HG03064 (cell line): ENCODE measurements at regions not wholly inside any gene's neighbourhood (a gene's known extent, or its start where the extent isn't known, plus 50 kb on each side); places are given as distances from the start of the nearest gene placed in this dataset.
"Not testable (repeated sequence)": the region's sequence is repeated elsewhere in the genome, so short reads cannot be mapped to it uniquely, and the experiment has no call there.

Source experiments
- ATAC-seq: cut with Tn5 transposase; IDR thresholded peaks from one replicate; pipeline ENCODE4 v1.9.1; 2021; ENCODE audit warnings: low read depth; ENCODE audit not compliant: unreplicated experiment

DNA sequence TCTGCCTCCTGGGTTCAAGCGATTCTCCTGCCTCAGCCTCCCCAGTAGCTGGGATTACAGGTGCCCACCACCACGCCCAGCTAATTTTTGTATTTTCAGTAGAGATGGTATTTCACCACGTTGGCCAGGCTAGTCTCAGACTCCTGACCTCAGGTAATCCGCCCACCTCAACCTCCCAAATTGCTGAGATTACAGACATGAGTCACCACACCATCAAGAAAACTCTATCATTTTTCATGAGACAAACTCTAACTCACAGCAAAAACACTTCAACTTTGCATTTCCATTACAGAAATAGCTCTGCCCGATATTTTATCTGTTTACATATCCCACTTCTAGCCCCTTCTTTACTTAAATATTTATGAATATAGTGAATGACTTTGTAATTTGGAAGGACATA is 561.1 kb downstream of the TMX3 start:
- not testable (repeated sequence) for ATAC-seq

- no peak for ATAC-seq
Measured at GRCh38 chr18:68152770-68153169, 562.1 kb downstream of the TMX3 start.

- ATAC-seq, result no peak
Measured at GRCh38 chr18:68150961-68151360, 563.9 kb downstream of the TMX3 start.

DNA sequence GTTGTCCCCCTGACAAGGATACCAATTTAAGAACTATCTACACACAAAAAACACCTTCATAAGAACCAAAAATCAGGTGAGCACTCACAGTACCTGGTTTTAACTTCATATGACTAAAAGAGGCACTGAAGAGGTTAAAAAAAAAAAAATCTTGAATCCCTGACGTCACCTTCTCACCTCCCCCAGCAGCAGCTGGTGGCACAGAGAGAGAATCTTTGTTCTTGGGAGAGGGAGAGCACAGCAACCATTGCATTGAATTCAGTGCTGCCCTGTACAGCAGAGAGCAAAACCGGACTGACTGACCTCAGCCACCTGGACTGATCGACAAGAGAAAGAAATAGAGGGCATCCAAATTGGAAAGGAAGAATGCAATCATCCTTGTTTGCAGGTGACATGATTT is 566.0 kb downstream of the TMX3 start:
- ATAC-seq, result no peak

DNA sequence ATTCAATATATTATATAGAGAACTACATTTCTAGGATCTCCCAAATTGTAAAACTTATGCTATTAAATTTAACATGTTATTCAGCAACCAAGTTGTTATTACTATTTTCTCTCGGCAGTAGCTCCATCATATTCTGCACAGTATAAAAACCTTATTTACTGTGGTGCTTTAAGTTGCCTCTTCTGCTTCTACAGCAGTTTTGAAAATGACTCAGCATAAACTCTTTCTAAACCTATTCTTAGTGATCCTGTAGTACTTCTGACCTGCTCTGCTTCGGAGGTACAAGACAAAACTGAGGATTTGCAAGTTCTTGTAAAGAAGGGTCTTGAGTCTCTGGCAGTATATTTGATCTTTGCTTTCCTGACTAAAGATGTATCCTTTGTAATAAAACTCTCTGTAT is 567.2 kb downstream of the TMX3 start:
- no peak for ATAC-seq

DNA sequence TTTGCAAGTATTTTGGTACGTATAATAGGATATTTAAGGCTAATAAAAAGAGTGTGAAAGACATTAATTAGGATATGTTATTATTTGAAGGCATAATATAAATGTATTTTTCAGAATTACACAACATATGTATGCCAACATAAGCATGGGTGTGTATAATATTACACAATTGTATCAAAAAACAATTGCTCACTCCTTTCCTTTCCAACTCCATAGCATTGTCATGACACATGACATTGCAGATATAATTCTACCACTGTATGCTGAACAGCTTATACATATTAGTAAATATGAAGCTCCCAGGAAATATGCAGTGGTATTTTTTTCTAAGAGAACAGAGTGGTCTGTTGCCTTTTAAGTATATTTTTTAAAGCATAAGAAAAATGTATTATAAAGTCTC is 593.1 kb downstream of the TMX3 start:
- no peak for ATAC-seq

- no peak for ATAC-seq
Measured at GRCh38 chr18:68121308-68121707, 593.6 kb downstream of the TMX3 start.

GRCh38 chr18:68114989-68115388 is 598.5 kb upstream of the DSEL start:
- no peak for ATAC-seq

- ATAC-seq, result no peak
Measured at GRCh38 chr18:68104036-68104435, 587.5 kb upstream of the DSEL start.

GRCh38 chr18:68103561-68103960 is 587.0 kb upstream of the DSEL start:
- ATAC-seq, result no peak

DNA sequence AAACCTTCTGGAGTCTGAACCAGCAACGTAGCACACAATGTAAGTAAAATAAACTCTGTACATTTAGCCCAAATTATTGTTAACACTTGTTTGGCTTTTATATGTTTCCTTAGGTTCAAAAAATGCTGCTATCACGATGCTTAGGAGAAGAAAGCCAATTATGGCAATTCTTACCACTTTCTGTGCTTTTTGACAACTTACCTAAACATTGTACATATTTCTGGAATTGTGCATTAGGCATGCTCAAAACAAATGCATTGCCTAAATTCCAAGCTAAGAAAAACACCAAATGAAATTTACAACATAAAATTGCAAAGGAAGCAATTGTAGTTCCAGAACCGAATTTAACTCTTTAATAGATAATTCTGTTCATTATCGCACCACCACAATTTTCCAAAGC is 585.6 kb upstream of the DSEL start:
- ATAC-seq, result no peak

DNA sequence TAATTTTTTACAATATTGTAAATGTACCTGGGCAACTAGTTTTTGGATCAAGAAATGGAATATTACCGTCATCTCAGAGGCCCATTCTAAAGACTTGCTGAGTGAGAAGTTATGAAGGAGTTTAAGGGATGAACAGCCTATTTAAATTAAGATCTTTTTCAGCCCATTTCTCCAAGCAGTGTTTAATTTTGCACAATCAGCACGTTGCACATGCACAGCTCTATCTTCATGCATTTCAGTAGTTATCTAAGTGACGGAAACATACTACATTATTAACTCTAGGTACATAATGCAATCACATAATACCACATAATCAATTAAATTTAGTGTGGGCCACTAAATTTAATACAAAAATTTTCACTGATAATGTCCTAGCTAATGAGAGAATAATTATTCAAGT is 582.1 kb upstream of the DSEL start:
- no peak for ATAC-seq

DNA sequence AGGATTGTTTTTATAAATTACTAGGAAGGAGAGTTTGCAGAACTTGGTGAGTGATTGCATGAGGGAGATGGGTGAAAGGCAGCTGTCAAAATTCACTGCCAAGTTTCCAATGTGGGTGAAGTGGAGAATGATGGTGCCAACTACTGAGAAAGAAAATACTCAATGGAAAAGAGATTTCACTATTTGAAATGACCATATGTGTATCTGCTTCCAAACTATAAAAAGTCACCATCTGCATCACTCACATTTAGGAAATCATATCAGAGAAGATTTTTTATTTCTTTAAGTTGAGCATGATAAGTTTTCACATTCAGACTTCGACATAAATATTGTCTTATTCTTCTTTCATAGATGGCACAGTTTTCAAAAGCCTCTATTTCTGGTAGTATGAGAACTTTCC is 570.0 kb upstream of the DSEL start:
- ATAC-seq, result no peak

GRCh38 chr18:68085251-68085650 is 568.7 kb upstream of the DSEL start:
- no peak for ATAC-seq

- no peak for ATAC-seq
Measured at GRCh38 chr18:68083776-68084175, 567.3 kb upstream of the DSEL start.

- ATAC-seq, result no peak
Measured at GRCh38 chr18:68083131-68083530, 566.6 kb upstream of the DSEL start.

- no peak for ATAC-seq
Measured at GRCh38 chr18:68072744-68073143, 556.2 kb upstream of the DSEL start.

DNA sequence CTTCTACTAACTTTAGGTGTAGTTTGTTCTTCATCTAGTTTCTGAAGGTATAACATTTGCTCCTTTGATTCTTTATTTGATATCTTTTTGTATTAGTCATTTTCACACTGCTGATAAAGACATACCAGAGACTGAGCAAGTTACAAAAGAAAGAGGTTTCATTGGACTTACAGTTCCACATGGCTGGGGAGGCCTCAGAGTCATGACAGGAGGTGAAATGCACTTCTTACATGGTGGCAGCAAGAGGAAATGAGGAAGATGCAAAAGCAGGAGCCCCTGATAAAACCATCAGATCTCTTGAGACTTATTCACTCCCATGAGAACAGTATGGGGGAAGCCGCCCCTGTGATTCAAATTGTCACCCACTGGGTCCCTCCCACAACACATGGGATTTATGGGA is 544.4 kb upstream of the DSEL start:
- no peak for ATAC-seq

DNA sequence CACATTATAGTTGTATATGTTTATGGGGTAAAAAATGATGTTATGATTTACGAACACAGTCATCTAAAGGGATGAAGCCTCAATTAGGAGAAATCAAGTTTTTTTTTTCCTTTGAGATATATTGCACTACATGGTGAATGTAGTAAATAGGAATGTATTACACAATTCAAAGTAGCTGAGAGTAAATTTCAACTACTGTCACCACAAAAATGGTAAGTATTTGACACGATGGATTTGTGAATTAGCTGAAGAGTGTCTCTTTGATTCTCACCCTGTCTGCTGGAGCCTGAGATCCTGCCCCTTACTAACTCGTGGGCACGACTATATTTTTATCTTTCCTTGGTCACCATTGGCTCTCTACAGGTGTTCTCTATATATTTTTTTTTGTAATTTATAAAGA is 540.4 kb upstream of the DSEL start:
- ATAC-seq, result no peak

DNA sequence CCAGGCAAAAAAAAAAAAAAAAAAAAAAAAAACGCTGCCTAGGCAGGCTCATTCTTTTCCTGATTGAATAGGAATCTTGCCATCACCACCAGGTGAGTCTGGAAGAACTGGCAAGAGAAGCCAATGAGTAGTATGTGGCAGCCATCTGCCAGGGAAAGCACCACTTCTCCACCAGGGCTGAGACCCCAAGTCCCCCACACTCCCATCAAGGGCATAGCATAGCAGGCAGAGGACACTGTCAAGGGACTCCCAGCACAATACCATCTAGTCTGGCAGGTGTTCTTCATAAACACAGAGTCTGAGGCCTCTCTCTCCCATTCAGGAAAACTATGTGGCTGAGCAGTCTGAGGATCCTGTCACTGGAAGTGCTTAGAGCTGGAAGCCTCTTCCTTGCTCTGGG is 538.1 kb upstream of the DSEL start:
- ATAC-seq, result no peak

GRCh38 chr18:68053290-68053689 is 536.8 kb upstream of the DSEL start:
- no peak for ATAC-seq

GRCh38 chr18:68041327-68041726 is 524.8 kb upstream of the DSEL start:
- ATAC-seq, result no peak

- no peak for ATAC-seq
Measured at GRCh38 chr18:68040198-68040597, 523.7 kb upstream of the DSEL start.
